HepG2 (cell line): ENCODE measurements at regions not wholly inside any gene's neighbourhood (a gene's known extent, or its start where the extent isn't known, plus 50 kb on each side); places are given as distances from the start of the nearest gene placed in this dataset.

Source experiments
- ADNP ChIP-seq: sonication (generic); formaldehyde crosslinking; IDR thresholded peaks from 2 replicates; pipeline ENCODE4 v1.4.0; 2020; ENCODE audit warnings: missing genetic modification reagents
- ATF5 ChIP-seq: sonication (generic); formaldehyde crosslinking; IDR thresholded peaks from 2 replicates; pipeline ENCODE4 v1.4.0; 2020; ENCODE audit warnings: mild to moderate bottlenecking, low read depth, missing genetic modification reagents
- CENPT ChIP-seq: sonication (generic); formaldehyde crosslinking; IDR thresholded peaks from 2 replicates; pipeline ENCODE4 v1.8.0; 2022; ENCODE audit warnings: low read depth, mild to moderate bottlenecking, moderate library complexity, missing genetic modification reagents
- ELF1 ChIP-seq: sonication (generic); formaldehyde crosslinking; IDR thresholded peaks from 2 replicates; pipeline ENCODE4 v1.4.0; 2020; ENCODE audit warnings: missing genetic modification reagents
- EP300 ChIP-seq, 3 experiments: sonication (generic) in 1 of 3; formaldehyde crosslinking in 1 of 3; IDR thresholded peaks; 2 replicates each; pipeline versions ENCODE4 v1.5.1 to v1.6.1; 2011 to 2020; ENCODE audit warnings: low read depth in 2 of 3, low read length in 2 of 3, borderline replicate concordance in 1 of 3, improper control_type of control experiment in 1 of 3, mild to moderate bottlenecking in 1 of 3, missing genetic modification reagents in 1 of 3, moderate library complexity in 1 of 3
- FOXA1 ChIP-seq, 2 experiments: fragments of 450-650 bp in 1 of 2; sonication (generic) in 1 of 2; formaldehyde crosslinking in 1 of 2; IDR thresholded peaks; 2 replicates each; pipeline versions ENCODE4 v1.4.0 to v1.6.1; 2016 to 2020; ENCODE audit warnings: missing genetic modification reagents in 1 of 2
- GFI1 ChIP-seq: sonication (generic); formaldehyde crosslinking; IDR thresholded peaks from 2 replicates; pipeline ENCODE4 v1.5.0; 2020; ENCODE audit warnings: missing genetic modification reagents, mild to moderate bottlenecking, borderline replicate concordance
- HMG20A ChIP-seq: IDR thresholded peaks from 2 replicates; pipeline ENCODE4 v1.6.1; 2016; ENCODE audit warnings: borderline replicate concordance
- HMGA1 ChIP-seq: sonication (generic); formaldehyde crosslinking; conservative IDR thresholded peaks from 2 replicates; pipeline ENCODE4 v1.4.0; 2020; ENCODE audit warnings: missing genetic modification reagents
- MEF2D ChIP-seq: sonication (generic); formaldehyde crosslinking; IDR thresholded peaks from 2 replicates; pipeline ENCODE4 v1.5.1; 2020; ENCODE audit warnings: mild to moderate bottlenecking, missing genetic modification reagents
- MTA1 ChIP-seq: sonication (generic); formaldehyde crosslinking; IDR thresholded peaks from 2 replicates; pipeline ENCODE4 v1.4.0; 2020; ENCODE audit warnings: missing genetic modification reagents, mild to moderate bottlenecking, borderline replicate concordance
- MXD3 ChIP-seq: IDR thresholded peaks from 2 replicates; pipeline ENCODE4 v1.6.1; 2016; ENCODE audit warnings: mild to moderate bottlenecking, missing biosample characterization, missing genetic modification reagents
- POLR2AphosphoS2 ChIP-seq: IDR thresholded peaks from 2 replicates; pipeline ENCODE4 v1.6.1; 2011; ENCODE audit warnings: low read depth, low read length, improper control_type of control experiment
- POLR2AphosphoS5 ChIP-seq: IDR thresholded peaks from 2 replicates; pipeline ENCODE4 v1.6.1; 2012; ENCODE audit warnings: low read depth, low read length
- RBM22 ChIP-seq: fragments of 200-400 bp; formaldehyde crosslinking; optimal IDR thresholded peaks from 2 replicates; pipeline ENCODE3; 2017; ENCODE audit warnings: mild to moderate bottlenecking, low read length, moderate library complexity
- SATB2 ChIP-seq: sonication (generic); formaldehyde crosslinking; IDR thresholded peaks from 2 replicates; pipeline ENCODE4 v1.5.0; 2020; ENCODE audit warnings: missing genetic modification reagents
- SOX5 ChIP-seq: IDR thresholded peaks from 2 replicates; pipeline ENCODE4 v1.6.1; 2016; ENCODE audit warnings: borderline replicate concordance
- TARDBP ChIP-seq: sonication (generic); formaldehyde crosslinking; IDR thresholded peaks from 2 replicates; pipeline ENCODE4 v1.8.0; 2022; ENCODE audit warnings: mild to moderate bottlenecking, missing genetic modification reagents
- TFDP2 ChIP-seq: sonication (generic); formaldehyde crosslinking; IDR thresholded peaks from 2 replicates; pipeline ENCODE4 v1.4.0; 2020; ENCODE audit warnings: missing genetic modification reagents
- ZBTB7B ChIP-seq: sonication (generic); formaldehyde crosslinking; IDR thresholded peaks from 2 replicates; pipeline ENCODE4 v1.4.0; 2020; ENCODE audit warnings: missing genetic modification reagents
- ZHX2 ChIP-seq, 2 experiments: sonication (generic) in 1 of 2; formaldehyde crosslinking in 1 of 2; IDR thresholded peaks; 2 replicates each; pipeline versions ENCODE4 v1.6.1 to v1.9.0; 2014 to 2022; ENCODE audit warnings: antibody characterized with exemption in 1 of 2, borderline replicate concordance in 1 of 2, inconsistent platforms in 1 of 2, low read depth in 1 of 2, missing genetic modification reagents in 1 of 2
- ZNF207 ChIP-seq: fragments of 450-650 bp; IDR thresholded peaks from 2 replicates; pipeline ENCODE4 v1.6.1; 2016; ENCODE audit warnings: antibody characterized with exemption, borderline replicate concordance
- ZNF264 ChIP-seq: sonication (generic); formaldehyde crosslinking; IDR thresholded peaks from 2 replicates; pipeline ENCODE4 v1.4.0; 2020; ENCODE audit warnings: missing genetic modification reagents
- ZNF329 ChIP-seq: sonication (generic); formaldehyde crosslinking; IDR thresholded peaks from 2 replicates; pipeline ENCODE4 v1.9.0; 2021; ENCODE audit warnings: low read depth, mild to moderate bottlenecking, missing genetic modification reagents
- ZNF543 ChIP-seq: sonication (generic); formaldehyde crosslinking; IDR thresholded peaks from 2 replicates; pipeline ENCODE4 v1.4.0; 2020; ENCODE audit warnings: mild to moderate bottlenecking, missing genetic modification reagents

- TF ChIP-seq HMG20A (CRISPR knock-in tag) (no peak), MEF2D (no peak), ZNF264 (CRISPR knock-in tag) (no peak), MXD3 (CRISPR knock-in tag) (no peak), ADNP (CRISPR knock-in tag) (no peak), POLR2AphosphoS2 (no peak), GFI1 (0 out of 2 replicates have a peak, but pooled peaks have one; percentile 25), ZNF207 (no peak), MTA1 (CRISPR knock-in tag) (no peak), TFDP2 (CRISPR knock-in tag) (no peak), ZNF329 (CRISPR knock-in tag) (no peak), CENPT (no peak), FOXA1 (IDR thresholded peaks at IDR 0.05) (no peak), FOXA1 (CRISPR knock-in tag; IDR thresholded peaks at IDR 0.05) (peak; percentile 63), ATF5 (CRISPR knock-in tag) (no peak), POLR2AphosphoS5 (no peak), EP300 (IDR thresholded peaks at IDR 0.05; ENCODE audit: low read depth in 2 of 2, low read length in 2 of 2) (peak; percentile 79 to 82; a peak in 3 of 4 replicates), EP300 (CRISPR knock-in tag; IDR thresholded peaks at IDR 0.05; ENCODE audit: borderline replicate concordance) (no peak), TARDBP (no peak), SATB2 (no peak), ZNF543 (no peak), SOX5 (CRISPR knock-in tag) (peak; percentile 38; the same call in 1 of the 2 replicates), ZHX2 (IDR thresholded peaks at IDR 0.05; ENCODE audit: low read depth) (no peak), ZHX2 (CRISPR knock-in tag; IDR thresholded peaks at IDR 0.05; ENCODE audit: borderline replicate concordance) (no peak), RBM22 (no peak), HMGA1 (CRISPR knock-in tag) (no peak), ELF1 (CRISPR knock-in tag) (0 out of 2 replicates have a peak, but pooled peaks have one; percentile 4), ZBTB7B (no peak)
Measured at GRCh38 chr14:89041257-89041582, 216.8 kb downstream of the TTC8 start (continued).
